SJCRH30 (cell line): ENCODE measurements at regions not wholly inside any gene's neighbourhood (a gene's known extent, or its start where the extent isn't known, plus 50 kb on each side); places are given as distances from the start of the nearest gene placed in this dataset.
"Not testable (repeated sequence)": the region's sequence is repeated elsewhere in the genome, so short reads cannot be mapped to it uniquely, and the experiment has no call there.

Experiments used
- DNase-seq, 2 experiments: peaks; one replicate each; pipeline ENCODE4 v3.0.0-alpha.2; 2015 to 2020
- H3K27ac ChIP-seq: fragments of 250-450 bp; sonication (Bioruptor Pico); 2 replicates; pipeline ENCODE4 v1.5.1; 2020; ENCODE audit warnings: mild to moderate bottlenecking, moderate library complexity
- H3K27me3 ChIP-seq: fragments of 250-450 bp; sonication (Bioruptor Pico); 2 replicates; pipeline ENCODE4 v1.5.1; 2020; ENCODE audit warnings: mild to moderate bottlenecking, moderate library complexity
- H3K36me3 ChIP-seq: fragments of 250-450 bp; sonication (Bioruptor Pico); 2 replicates; pipeline ENCODE4 v1.5.1; 2020; ENCODE audit warnings: mild to moderate bottlenecking, moderate library complexity
- H3K4me1 ChIP-seq: fragments of 250-450 bp; sonication (Bioruptor Pico); 2 replicates; pipeline ENCODE4 v1.5.1; 2020; ENCODE audit warnings: mild to moderate bottlenecking, moderate library complexity
- H3K4me3 ChIP-seq: fragments of 250-450 bp; sonication (Bioruptor Pico); 2 replicates; pipeline ENCODE4 v1.5.1; 2020; ENCODE audit warnings: mild to moderate bottlenecking, moderate library complexity
- H3K9me3 ChIP-seq: fragments of 250-450 bp; sonication (Bioruptor Pico); replicated peaks from 2 replicates; pipeline ENCODE4 v1.5.1; 2020; ENCODE audit warnings: mild to moderate bottlenecking, moderate library complexity

GRCh38 chr10:31132681-31133244, 101.1 kb upstream of the ZNF438 start:
- H3K27ac ChIP-seq, result peak overlapping the region; percentile 93; the same call in 1 of the 2 replicates
- DNase-seq, result no peak
- H3K4me1 ChIP-seq, result peaks cover 15% of the 10 kb centered on the region
- H3K9me3 ChIP-seq, result no peaks in the 10 kb centered on the region
- no peak overlapping the region; the same call in 1 of the 2 replicates for H3K4me3 ChIP-seq
- H3K36me3 ChIP-seq, result no peaks in the 10 kb centered on the region
- H3K27me3 ChIP-seq, result no peaks in the 10 kb centered on the region

- H3K9me3 ChIP-seq, result no peaks in the 10 kb centered on the region
- peak overlapping the region; percentile 67 for H3K4me3 ChIP-seq
- no peak for DNase-seq
- no peaks in the 10 kb centered on the region for H3K36me3 ChIP-seq
- H3K27me3 ChIP-seq, result no peaks in the 10 kb centered on the region
- peak overlapping the region; percentile 93 for H3K27ac ChIP-seq
- H3K4me1 ChIP-seq, result peaks cover 15% of the 10 kb centered on the region
Measured at GRCh38 chr10:31133251-31133791, 101.7 kb upstream of the ZNF438 start.

- Histone ChIP-seq H3K4me3 (peak overlapping the region; percentile 67), H3K4me1 (peaks cover 15% of the 10 kb centered on the region), H3K36me3 (no peaks in the 10 kb centered on the region), H3K27ac (peak overlapping the region; percentile 93), H3K27me3 (no peaks in the 10 kb centered on the region), H3K9me3 (no peaks in the 10 kb centered on the region)
- peak; percentile 93 to 94 for DNase-seq
Measured at GRCh38 chr10:31133792-31134310, 102.2 kb upstream of the ZNF438 start.

- peak; percentile 88 to 89 for DNase-seq
- H3K4me3 ChIP-seq, result peak overlapping the region; percentile 67
- peak overlapping the region; percentile 93 for H3K27ac ChIP-seq
Measured at GRCh38 chr10:31134311-31134952, 102.8 kb upstream of the ZNF438 start.

DNA sequence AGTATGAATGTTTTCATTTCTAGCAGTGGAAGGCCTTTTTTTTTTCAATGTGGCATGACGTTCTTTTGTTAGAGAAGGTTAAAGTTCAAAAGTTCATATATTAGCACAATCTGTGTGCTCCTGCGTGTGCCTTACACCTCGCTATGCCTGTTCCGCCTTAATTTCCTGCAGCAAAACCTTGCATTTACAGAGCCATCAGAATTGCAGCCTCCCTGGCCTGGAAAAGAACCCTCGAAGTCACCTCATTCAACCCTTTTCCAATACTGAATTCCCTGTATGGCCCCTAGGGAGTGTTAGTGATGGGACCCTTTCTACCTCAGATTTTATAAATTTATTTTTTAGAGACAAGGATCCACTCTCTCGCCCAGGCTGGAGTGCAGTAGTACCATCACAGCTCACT, 103.5 kb upstream of the ZNF438 start:
- H3K27me3 ChIP-seq, result no peaks in the 10 kb centered on the region
- H3K36me3 ChIP-seq, result no peaks in the 10 kb centered on the region
- peaks cover 15% of the 10 kb centered on the region for H3K4me1 ChIP-seq
- no peaks in the 10 kb centered on the region for H3K9me3 ChIP-seq
- H3K27ac ChIP-seq, result peak overlapping the region; percentile 93
- H3K4me3 ChIP-seq, result peak overlapping the region; percentile 67
- DNase-seq, result peak in 1 of 2 experiments; percentile 32

More at GRCh38 chr10:31134311-31134952, 102.8 kb upstream of the ZNF438 start:
- H3K27me3 ChIP-seq, result no peaks in the 10 kb centered on the region
- peaks cover 15% of the 10 kb centered on the region for H3K4me1 ChIP-seq
- H3K9me3 ChIP-seq, result no peaks in the 10 kb centered on the region
- H3K36me3 ChIP-seq, result no peaks in the 10 kb centered on the region

DNA sequence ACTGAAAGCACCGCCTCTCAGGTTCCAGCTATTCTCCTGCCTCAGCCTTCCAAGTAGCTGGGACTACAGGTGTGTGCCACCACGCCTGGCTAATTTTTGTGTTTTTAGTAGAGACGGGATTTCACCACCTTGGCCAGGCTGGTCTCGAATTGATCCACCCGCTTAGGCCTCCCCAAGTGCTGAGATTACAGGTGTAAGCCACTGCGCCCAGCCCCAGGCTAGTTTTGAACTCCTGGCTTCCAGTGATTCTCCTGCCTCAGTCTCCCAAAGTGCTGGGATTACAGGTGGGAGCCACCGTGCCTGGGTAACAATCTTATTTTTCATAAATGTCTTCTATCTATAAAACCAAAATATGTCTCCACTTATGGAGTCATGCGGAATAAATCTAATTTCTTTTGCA, 104.1 kb upstream of the ZNF438 start:
- H3K36me3 ChIP-seq, H3K27ac ChIP-seq, H3K27me3 ChIP-seq, H3K4me3 ChIP-seq, DNase-seq, H3K9me3 ChIP-seq: not testable (repeated sequence)
- H3K4me1 ChIP-seq, result peaks cover 15% of the 10 kb centered on the region

GRCh38 chr10:31136386-31136785, 104.7 kb upstream of the ZNF438 start:
- peaks cover 15% of the 10 kb centered on the region for H3K4me1 ChIP-seq
- no peak overlapping the region for H3K27ac ChIP-seq

GRCh38 chr10:31136930-31137885, 105.5 kb upstream of the ZNF438 start:
- no peak for DNase-seq
- Histone ChIP-seq H3K4me1 (peaks cover 23% of the 10 kb centered on the region), H3K9me3 (no peaks in the 10 kb centered on the region), H3K27me3 (no peaks in the 10 kb centered on the region), H3K4me3 (no peak overlapping the region), H3K27ac (no peak overlapping the region), H3K36me3 (no peaks in the 10 kb centered on the region)

More at GRCh38 chr10:31136386-31136785, 104.7 kb upstream of the ZNF438 start:
- DNase-seq, result no peak
- Histone ChIP-seq H3K4me3 (no peak overlapping the region), H3K36me3 (no peaks in the 10 kb centered on the region), H3K9me3 (no peaks in the 10 kb centered on the region), H3K27me3 (no peaks in the 10 kb centered on the region)

DNA sequence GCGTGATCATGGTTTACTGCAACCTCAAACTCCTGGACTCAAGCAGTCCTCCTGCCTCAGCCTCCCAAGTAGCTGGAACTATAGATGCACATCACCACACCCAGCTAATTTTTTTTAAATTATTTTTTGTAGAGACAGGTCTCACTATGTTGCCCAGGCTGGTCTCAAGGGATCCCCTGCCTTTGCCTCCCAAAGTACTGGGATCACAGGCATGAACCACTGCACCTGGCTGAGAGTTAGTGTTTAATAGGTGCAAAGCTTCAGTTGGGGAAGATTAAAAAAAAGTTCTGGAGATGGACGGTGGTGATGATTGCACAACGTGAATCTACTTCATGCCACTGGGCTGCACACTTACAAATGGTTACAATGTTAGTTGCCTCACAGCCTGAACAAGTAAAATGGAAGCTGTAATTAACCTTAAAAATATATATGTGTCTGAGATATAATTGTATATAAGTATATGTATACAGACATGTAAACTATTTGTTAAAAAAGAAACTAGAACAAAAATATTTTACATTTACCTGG, 106.4 kb upstream of the ZNF438 start:
- Histone ChIP-seq H3K27me3 (no peaks in the 10 kb centered on the region), H3K27ac (no peak overlapping the region), H3K9me3 (no peaks in the 10 kb centered on the region), H3K36me3 (no peaks in the 10 kb centered on the region), H3K4me3 (no peak overlapping the region), H3K4me1 (peaks cover 24% of the 10 kb centered on the region)
- DNase-seq, result no peak

DNA sequence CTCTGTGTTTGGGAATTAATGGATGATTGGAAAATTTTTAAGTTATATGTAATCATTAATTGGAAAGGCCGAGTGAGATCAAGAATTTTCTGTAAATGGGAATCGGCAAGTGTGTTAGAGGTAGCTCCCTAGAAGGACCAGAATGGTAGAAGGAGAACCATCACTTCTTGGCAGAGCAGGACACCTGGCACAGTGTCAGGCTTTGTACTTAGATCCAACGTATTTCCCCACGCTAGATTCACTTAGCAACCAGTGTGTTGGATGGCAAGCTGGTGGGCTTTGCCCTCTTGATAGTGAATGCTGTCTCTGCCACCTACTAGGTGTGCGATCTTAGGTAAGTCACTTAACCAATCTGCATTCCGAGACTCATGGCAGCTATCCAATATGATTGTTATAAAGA, 107.8 kb upstream of the ZNF438 start:
- Histone ChIP-seq H3K4me3 (no peak overlapping the region), H3K27me3 (no peaks in the 10 kb centered on the region), H3K27ac (no peak overlapping the region), H3K36me3 (no peaks in the 10 kb centered on the region), H3K9me3 (no peaks in the 10 kb centered on the region), H3K4me1 (peaks cover 23% of the 10 kb centered on the region)
- DNase-seq, result no peak

DNA sequence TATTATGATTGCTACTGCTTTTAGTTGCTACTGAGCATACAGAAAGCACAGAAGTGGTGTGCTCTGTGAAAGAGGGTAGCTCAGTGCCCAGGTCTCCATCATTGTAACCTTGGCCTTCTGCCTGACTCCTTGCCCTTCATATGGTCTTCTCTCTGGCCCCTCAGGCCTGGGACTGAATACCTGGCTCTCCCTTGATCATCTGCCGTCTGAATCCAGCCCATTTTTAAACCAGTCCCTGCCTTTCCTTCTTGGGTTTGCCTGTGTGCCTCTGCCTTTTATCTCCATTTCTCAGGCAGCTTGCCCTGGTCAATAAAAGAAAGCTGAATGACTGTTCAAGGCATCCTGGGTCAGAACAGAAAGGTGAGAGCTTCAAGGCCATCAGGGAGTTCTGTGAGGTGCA, 109.1 kb upstream of the ZNF438 start:
- Histone ChIP-seq H3K27me3 (no peaks in the 10 kb centered on the region), H3K4me1 (peaks cover 22% of the 10 kb centered on the region), H3K4me3 (no peak overlapping the region), H3K27ac (no peak overlapping the region), H3K36me3 (no peaks in the 10 kb centered on the region), H3K9me3 (no peaks in the 10 kb centered on the region)
- no peak for DNase-seq

- peak; percentile 29 to 49 for DNase-seq
- Histone ChIP-seq H3K9me3 (no peaks in the 10 kb centered on the region), H3K36me3 (no peaks in the 10 kb centered on the region), H3K4me3 (no peak overlapping the region), H3K27me3 (no peaks in the 10 kb centered on the region), H3K4me1 (peaks cover 26% of the 10 kb centered on the region), H3K27ac (peak overlapping the region; percentile 4)
Measured at GRCh38 chr10:31142026-31142425, 110.4 kb upstream of the ZNF438 start.

DNA sequence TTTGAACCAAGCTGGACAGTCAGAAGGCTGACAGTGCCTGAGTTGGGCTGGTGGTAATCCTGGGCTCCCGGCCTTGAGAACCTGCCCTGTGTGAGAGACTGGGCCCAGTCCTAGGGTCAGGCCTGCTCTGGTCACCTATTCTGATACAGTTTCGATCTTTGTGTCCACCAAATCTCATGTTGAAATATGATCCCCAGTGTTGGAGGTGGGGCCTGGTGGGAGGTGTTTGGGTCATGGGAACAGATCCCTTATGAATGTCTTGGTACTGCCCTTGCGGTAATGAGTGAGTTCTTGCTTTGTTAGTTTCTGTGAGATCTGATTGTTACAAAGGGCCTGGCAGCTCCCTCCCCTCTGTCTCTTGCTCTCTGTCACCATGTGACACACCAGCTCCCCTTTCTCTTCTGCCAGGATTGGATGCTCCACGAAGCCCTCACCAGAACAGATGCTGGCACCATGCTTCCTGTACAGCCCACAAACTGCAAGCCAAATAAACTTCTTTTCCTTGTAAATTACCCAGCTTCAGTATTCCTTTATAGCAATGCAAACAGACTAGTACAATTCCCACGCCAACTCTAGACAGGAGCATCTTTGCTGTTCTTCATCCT, 111.8 kb upstream of the ZNF438 start:
- peaks cover 28% of the 10 kb centered on the region for H3K4me1 ChIP-seq
- no peaks in the 10 kb centered on the region for H3K9me3 ChIP-seq
- H3K4me3 ChIP-seq, result no peak overlapping the region
- no peaks in the 10 kb centered on the region for H3K27me3 ChIP-seq
- DNase-seq, result no peak
- H3K36me3 ChIP-seq, result no peaks in the 10 kb centered on the region
- H3K27ac ChIP-seq, result no peak overlapping the region

- DNase-seq, result peak in 1 of 2 experiments; percentile 26
- no peaks in the 10 kb centered on the region for H3K9me3 ChIP-seq
- peaks cover 38% of the 10 kb centered on the region for H3K4me1 ChIP-seq
- H3K4me3 ChIP-seq, result peak overlapping the region; percentile 46
- H3K27ac ChIP-seq, result peak overlapping the region; percentile 63
- no peaks in the 10 kb centered on the region for H3K27me3 ChIP-seq
- no peaks in the 10 kb centered on the region for H3K36me3 ChIP-seq
Measured at GRCh38 chr10:31145986-31146385, 114.3 kb upstream of the ZNF438 start.
